Panc1 (cell line): ENCODE measurements at regions not wholly inside any gene's neighbourhood (a gene's known extent, or its start where the extent isn't known, plus 50 kb on each side); places are given as distances from the start of the nearest gene placed in this dataset.

Experiments used
- CTCF ChIP-seq: fragments of 450-650 bp; IDR thresholded peaks from 2 replicates; pipeline ENCODE4 v1.5.1; 2017; ENCODE audit warnings: mild to moderate bottlenecking
- POLR2AphosphoS5 ChIP-seq: IDR thresholded peaks from 2 replicates; pipeline ENCODE4 v1.6.1; 2012; ENCODE audit warnings: mild to moderate bottlenecking, low read depth, low read length, moderate library complexity
- TCF7L2 ChIP-seq: IDR thresholded peaks from 2 replicates; pipeline ENCODE4 v1.6.1; 2011; ENCODE audit warnings: mild to moderate bottlenecking, low read depth, low read length, inconsistent platforms

- no peak for TF ChIP-seq CTCF
- TF ChIP-seq POLR2AphosphoS5: no peak
- no peak for TF ChIP-seq TCF7L2
These were observed 615.0 kb upstream of the DDX18 start for GRCh38 chr2:117199511-117199910.
